ENCODE measurements at regions not wholly inside any gene's neighbourhood (a gene's known extent, or its start where the extent isn't known, plus 50 kb on each side); places are given as distances from the start of the nearest gene placed in this dataset.
"Not testable (repeated sequence)": the region's sequence is repeated elsewhere in the genome, so short reads cannot be mapped to it uniquely, and the experiment has no call there.

DNA sequence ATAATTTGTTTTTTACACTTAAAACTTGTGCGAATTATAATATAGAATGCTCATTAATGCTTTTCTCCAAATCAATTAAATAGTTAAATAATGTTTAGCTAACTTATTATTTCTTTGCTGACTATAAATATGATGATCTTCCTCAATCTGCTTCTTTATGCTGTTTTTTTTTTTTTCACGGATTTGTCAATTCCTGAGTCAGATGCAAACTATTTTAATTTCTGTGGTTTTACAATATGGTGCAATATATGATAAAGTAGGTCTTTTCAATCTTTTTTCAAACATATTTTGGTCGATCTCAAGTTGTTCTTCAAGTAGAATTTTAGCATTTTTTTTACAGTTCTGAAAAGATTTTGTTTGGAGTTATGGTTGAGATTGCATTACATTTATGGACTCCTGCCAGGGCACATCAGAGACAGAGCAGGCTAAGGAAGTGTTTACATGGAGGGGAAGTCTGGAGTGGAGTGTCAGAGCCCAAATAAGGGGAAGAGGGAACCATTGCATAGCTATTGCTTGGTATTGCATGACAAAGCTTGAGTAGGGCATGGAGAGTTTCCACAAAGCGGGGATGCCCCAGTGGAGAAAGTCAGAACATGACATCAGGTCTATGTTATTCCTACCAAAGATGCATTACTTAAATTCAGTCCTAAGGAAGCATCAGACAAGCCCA, 204.4 kb downstream of the OTUD1 start:
- Histone ChIP-seq H2AFZ (ENCODE audit: low read depth) (no peak overlapping the region), H3K27ac (no peak overlapping the region), H3K27me3 (ENCODE audit: insufficient read depth, low read depth) (no peaks in the 10 kb centered on the region), H3K9ac (no peak overlapping the region), H3K4me1 (ENCODE audit: low read depth, poor library complexity, severe bottlenecking) (no peaks in the 10 kb centered on the region), H3K4me3 (IDR thresholded peaks at IDR 0.05; ENCODE audit: insufficient read depth, low read depth, low read length) (no peak overlapping the region), H3K79me2 (ENCODE audit: insufficient read depth, low read depth) (no peaks in the 10 kb centered on the region), H3K36me3 (ENCODE audit: insufficient read depth) (no peaks in the 10 kb centered on the region), H4K20me1 (ENCODE audit: insufficient read depth) (no peaks in the 10 kb centered on the region), H3K4me2 (no peak overlapping the region)
- TF ChIP-seq, protein P1, sequence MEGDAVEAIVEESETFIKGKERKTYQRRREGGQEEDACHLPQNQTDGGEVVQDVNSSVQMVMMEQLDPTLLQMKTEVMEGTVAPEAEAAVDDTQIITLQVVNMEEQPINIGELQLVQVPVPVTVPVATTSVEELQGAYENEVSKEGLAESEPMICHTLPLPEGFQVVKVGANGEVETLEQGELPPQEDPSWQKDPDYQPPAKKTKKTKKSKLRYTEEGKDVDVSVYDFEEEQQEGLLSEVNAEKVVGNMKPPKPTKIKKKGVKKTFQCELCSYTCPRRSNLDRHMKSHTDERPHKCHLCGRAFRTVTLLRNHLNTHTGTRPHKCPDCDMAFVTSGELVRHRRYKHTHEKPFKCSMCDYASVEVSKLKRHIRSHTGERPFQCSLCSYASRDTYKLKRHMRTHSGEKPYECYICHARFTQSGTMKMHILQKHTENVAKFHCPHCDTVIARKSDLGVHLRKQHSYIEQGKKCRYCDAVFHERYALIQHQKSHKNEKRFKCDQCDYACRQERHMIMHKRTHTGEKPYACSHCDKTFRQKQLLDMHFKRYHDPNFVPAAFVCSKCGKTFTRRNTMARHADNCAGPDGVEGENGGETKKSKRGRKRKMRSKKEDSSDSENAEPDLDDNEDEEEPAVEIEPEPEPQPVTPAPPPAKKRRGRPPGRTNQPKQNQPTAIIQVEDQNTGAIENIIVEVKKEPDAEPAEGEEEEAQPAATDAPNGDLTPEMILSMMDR (conservative IDR thresholded peaks at IDR 0.05; ENCODE audit: low read depth, low read length) = no peak

DNA sequence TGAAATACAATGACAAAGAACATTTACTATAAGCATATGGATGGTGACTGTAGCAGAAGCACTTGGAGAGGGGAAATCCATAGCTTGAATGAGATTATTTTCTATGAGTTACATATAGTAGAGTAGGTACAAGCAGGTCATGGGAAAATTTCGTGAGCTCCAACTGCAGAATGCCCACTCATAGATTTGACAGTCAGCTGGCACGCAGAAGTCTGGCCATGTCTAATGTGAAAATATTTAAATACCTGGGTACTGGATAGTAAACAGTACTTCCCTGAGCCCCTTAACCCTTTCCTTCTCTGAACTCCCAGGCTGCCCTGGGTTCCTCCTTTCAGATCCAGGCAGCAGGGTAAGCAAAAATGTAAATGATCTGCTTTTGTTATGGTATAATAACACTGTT, 209.7 kb downstream of the OTUD1 start:
- Histone ChIP-seq H3K27ac (no peak overlapping the region), H3K27me3 (ENCODE audit: insufficient read depth, low read depth) (no peaks in the 10 kb centered on the region), H3K9ac (no peak overlapping the region), H4K20me1 (ENCODE audit: insufficient read depth) (no peaks in the 10 kb centered on the region), H3K79me2 (ENCODE audit: insufficient read depth, low read depth) (no peaks in the 10 kb centered on the region), H2AFZ (ENCODE audit: low read depth) (no peak overlapping the region), H3K36me3 (ENCODE audit: insufficient read depth) (no peaks in the 10 kb centered on the region), H3K4me1 (ENCODE audit: low read depth, poor library complexity, severe bottlenecking) (no peaks in the 10 kb centered on the region), H3K4me3 (IDR thresholded peaks at IDR 0.05; ENCODE audit: insufficient read depth, low read depth, low read length) (no peak overlapping the region), H3K4me2 (no peak overlapping the region)
- TF ChIP-seq, protein P1 (conservative IDR thresholded peaks at IDR 0.05; ENCODE audit: low read depth, low read length) = no peak

DNA sequence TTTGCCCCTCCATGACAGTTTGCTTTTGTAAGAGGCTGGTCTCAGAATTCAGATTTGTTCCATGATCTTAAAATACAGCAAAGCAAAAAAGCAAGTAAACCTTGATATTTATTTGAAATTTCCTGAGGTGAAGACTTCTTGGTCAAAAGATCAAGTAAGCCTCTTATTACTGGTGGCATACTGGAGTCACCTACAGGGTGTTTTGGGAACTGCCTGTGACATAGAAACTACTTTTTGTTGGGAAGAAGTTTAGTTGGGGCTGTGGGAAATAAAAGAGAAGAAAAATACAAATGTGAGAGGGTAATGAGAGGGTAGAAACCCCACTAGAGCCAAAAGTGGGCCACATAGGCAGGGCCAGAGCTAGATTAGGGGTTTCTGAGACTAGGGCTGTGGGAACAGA, 217.9 kb downstream of the OTUD1 start:
- H3K4me3 ChIP-seq (IDR thresholded peaks at IDR 0.05; ENCODE audit: insufficient read depth, low read depth, low read length) = no peak overlapping the region
- H3K27me3 ChIP-seq (ENCODE audit: insufficient read depth, low read depth) = no peaks in the 10 kb centered on the region
- TF ChIP-seq, protein P1 (conservative IDR thresholded peaks at IDR 0.05; ENCODE audit: low read depth, low read length) = peak; percentile 50
- H3K4me2 ChIP-seq = no peak overlapping the region
- H3K36me3 ChIP-seq (ENCODE audit: insufficient read depth) = no peaks in the 10 kb centered on the region
- no peaks in the 10 kb centered on the region for H3K4me1 ChIP-seq (ENCODE audit: low read depth, poor library complexity, severe bottlenecking)
- H3K79me2 ChIP-seq (ENCODE audit: insufficient read depth, low read depth) = no peaks in the 10 kb centered on the region
- H3K9ac ChIP-seq = no peak overlapping the region
- H3K27ac ChIP-seq = no peak overlapping the region
- no peak overlapping the region for H2AFZ ChIP-seq (ENCODE audit: low read depth)
- no peaks in the 10 kb centered on the region for H4K20me1 ChIP-seq (ENCODE audit: insufficient read depth)

DNA sequence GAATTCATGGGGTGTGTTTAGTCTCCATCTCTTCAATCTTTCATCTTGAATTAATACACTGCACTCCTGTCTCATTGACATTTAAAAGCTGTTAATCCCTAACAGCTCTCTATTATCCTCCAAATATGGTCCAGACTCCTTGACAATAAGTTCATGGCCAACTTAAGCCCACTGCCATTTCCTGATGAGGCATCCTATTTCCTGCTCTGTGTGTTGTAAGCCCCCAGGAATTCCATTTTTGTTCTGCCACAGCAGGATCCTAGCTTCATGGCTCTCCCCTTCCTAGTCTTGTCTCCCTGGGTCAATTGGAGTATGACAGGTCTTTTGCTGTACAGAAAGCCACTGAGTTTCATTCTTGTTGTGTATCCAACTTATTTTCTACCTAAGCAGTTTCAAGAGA, 218.8 kb downstream of the OTUD1 start:
- Histone ChIP-seq H3K79me2 (ENCODE audit: insufficient read depth, low read depth) (no peaks in the 10 kb centered on the region), H3K4me1 (ENCODE audit: low read depth, poor library complexity, severe bottlenecking) (no peaks in the 10 kb centered on the region), H3K36me3 (ENCODE audit: insufficient read depth) (no peaks in the 10 kb centered on the region), H3K27me3 (ENCODE audit: insufficient read depth, low read depth) (no peaks in the 10 kb centered on the region), H4K20me1 (ENCODE audit: insufficient read depth) (no peaks in the 10 kb centered on the region), H3K4me2 (no peak overlapping the region), H3K27ac (no peak overlapping the region), H2AFZ (ENCODE audit: low read depth) (no peak overlapping the region), H3K9ac (no peak overlapping the region), H3K4me3 (IDR thresholded peaks at IDR 0.05; ENCODE audit: insufficient read depth, low read depth, low read length) (no peak overlapping the region)
- TF ChIP-seq, protein P1 (conservative IDR thresholded peaks at IDR 0.05; ENCODE audit: low read depth, low read length) = no peak

DNA sequence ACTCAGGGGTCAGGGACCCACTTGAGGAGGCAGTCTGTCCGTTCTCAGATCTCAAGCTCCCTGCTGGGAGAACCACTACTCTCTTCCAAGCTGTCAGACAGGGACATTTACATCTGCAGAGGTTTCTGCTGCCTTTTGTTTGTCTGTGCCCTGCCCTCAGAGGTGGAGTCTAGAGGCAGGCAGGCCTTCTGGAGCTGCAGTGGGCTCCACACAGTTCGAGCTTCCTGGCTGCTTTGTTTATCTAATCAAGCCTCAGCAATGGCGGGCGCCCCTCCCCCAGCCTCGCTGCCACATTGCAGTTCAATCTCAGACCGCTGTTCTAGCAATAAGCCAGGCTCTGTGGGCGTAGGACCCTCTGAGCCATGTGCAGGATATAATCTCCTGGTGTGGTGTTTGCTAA, 233.0 kb downstream of the OTUD1 start:
- H3K27me3 ChIP-seq (ENCODE audit: insufficient read depth, low read depth); H3K27ac ChIP-seq; H2AFZ ChIP-seq (ENCODE audit: low read depth); H3K79me2 ChIP-seq (ENCODE audit: insufficient read depth, low read depth); H3K4me3 ChIP-seq (IDR thresholded peaks at IDR 0.05; ENCODE audit: insufficient read depth, low read depth, low read length); H3K9ac ChIP-seq; H3K4me1 ChIP-seq (ENCODE audit: low read depth, poor library complexity, severe bottlenecking); H3K36me3 ChIP-seq (ENCODE audit: insufficient read depth); H3K4me2 ChIP-seq; H4K20me1 ChIP-seq (ENCODE audit: insufficient read depth): not testable (repeated sequence)

All from KMS-11 (cell line).